ENCODE measurements at regions not wholly inside any gene's neighbourhood (a gene's known extent, or its start where the extent isn't known, plus 50 kb on each side); places are given as distances from the start of the nearest gene placed in this dataset.
"Not testable (repeated sequence)": the region's sequence is repeated elsewhere in the genome, so short reads cannot be mapped to it uniquely, and the experiment has no call there.

DNA sequence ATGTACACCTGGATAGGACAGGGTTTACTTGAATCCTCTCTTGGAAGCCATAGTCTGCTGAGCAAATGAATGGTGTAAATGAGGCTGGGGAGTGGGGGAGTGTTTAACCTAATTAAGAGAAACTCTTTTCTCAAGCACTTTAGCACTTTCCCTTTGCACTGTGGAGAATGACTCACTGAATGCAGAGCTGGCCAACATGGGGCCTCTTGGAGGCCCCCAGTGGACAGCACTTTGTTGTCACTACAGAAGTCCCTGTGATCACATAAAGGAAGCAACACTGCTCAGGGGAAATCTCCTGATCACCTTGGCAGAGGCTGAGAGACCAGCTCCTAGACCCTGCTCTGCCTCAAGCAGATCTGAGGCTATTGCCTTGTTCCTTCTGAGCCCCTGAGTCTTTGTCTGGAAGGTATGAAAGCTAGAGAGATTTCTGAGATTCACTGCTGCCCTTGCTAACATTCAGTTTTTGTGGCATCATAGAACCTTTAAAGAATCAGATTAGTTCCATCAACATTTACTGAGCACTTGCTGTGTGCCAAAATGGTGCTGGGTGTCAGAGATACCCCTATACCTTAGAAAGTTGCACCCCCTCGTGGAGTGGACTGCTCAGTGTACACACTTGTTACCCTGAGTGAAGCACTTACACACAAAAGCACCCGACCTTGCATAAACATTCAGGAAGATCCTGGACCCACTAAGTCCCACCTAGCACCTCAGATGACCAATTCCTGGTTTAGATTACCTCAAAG is 230.1 kb upstream of the CCL2 start:
- ChIA-PET POLR2A (ENCODE audit: low non-redundant PET) (no interaction called here), CTCF (no interaction called here)
- no peak for DNase-seq (ENCODE audit: low spot score)
- no peak overlapping the region for H3K27ac ChIP-seq
- TF ChIP-seq, protein P1, sequence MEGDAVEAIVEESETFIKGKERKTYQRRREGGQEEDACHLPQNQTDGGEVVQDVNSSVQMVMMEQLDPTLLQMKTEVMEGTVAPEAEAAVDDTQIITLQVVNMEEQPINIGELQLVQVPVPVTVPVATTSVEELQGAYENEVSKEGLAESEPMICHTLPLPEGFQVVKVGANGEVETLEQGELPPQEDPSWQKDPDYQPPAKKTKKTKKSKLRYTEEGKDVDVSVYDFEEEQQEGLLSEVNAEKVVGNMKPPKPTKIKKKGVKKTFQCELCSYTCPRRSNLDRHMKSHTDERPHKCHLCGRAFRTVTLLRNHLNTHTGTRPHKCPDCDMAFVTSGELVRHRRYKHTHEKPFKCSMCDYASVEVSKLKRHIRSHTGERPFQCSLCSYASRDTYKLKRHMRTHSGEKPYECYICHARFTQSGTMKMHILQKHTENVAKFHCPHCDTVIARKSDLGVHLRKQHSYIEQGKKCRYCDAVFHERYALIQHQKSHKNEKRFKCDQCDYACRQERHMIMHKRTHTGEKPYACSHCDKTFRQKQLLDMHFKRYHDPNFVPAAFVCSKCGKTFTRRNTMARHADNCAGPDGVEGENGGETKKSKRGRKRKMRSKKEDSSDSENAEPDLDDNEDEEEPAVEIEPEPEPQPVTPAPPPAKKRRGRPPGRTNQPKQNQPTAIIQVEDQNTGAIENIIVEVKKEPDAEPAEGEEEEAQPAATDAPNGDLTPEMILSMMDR (conservative IDR thresholded peaks at IDR 0.05; ENCODE audit: low read depth), result no peak

DNA sequence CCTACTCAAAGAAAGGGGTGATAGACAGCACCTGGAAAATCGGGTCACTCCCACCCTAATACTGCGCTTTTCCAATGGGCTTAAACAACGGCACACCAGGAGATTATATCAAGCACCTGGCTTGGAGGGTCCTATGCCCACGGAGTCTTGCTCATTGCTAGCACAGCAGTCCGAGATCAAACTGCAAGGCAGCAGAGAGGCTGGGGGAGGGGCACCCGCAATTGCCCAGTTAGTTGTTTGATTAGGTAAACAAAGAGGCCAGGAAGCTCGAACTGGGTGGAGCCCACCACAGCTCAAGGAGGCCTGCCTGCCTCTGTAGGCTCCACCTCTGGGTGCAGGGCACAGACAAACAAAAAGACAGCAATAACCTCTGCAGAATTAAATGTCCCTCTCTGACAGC is 224.5 kb upstream of the CCL2 start:
- CTCF ChIA-PET, result interaction anchor here (0.7 kb wide), 1 partner anchor 320 kb away, joined by 4 read pairs; no protein-coding TSS in a partner anchor
- DNase-seq (ENCODE audit: low spot score); POLR2A ChIA-PET (ENCODE audit: low non-redundant PET); H3K27ac ChIP-seq: not testable (repeated sequence)

DNA sequence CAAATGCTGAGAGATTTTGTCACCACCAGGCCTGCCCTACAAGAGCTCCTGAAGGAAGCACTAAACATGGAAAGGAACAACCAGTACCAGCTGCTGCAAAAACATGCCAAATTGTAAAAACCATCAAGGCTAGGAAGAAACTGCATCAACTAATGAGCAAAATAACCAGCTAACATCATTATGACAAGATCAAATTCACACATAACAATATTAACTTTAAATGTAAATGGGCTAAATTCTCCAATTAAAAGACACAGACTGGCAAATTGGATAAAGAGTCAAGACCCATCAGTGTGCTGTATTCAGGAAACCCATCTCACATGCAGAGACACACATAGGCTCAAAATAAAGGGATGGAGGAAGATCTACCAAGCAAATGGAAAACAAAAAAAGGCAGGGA is 222.8 kb upstream of the CCL2 start:
- CTCF ChIA-PET; POLR2A ChIA-PET (ENCODE audit: low non-redundant PET); H3K27ac ChIP-seq; DNase-seq (ENCODE audit: low spot score): not testable (repeated sequence)

DNA sequence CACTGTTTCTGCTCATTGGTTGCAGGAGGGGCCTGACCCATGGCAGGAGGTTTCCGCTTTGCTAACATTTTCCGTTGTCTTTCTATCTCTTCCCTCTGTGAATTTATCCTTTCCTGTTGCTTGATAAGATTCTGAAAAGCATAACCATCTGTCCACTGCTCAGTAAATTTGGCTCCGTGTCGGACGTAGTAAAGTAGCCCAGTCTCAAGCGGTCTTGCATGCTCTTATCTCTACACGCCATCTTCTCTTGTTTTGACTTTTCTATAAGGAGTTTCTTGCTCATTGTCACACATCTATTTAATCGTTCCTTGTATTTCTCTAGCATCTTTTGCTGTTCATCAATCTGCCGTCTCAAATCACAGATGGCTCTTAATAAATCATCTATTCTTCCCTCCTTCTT is 216.3 kb upstream of the CCL2 start:
- H3K27ac ChIP-seq; CTCF ChIA-PET; DNase-seq (ENCODE audit: low spot score); POLR2A ChIA-PET (ENCODE audit: low non-redundant PET): not testable (repeated sequence)

DNA sequence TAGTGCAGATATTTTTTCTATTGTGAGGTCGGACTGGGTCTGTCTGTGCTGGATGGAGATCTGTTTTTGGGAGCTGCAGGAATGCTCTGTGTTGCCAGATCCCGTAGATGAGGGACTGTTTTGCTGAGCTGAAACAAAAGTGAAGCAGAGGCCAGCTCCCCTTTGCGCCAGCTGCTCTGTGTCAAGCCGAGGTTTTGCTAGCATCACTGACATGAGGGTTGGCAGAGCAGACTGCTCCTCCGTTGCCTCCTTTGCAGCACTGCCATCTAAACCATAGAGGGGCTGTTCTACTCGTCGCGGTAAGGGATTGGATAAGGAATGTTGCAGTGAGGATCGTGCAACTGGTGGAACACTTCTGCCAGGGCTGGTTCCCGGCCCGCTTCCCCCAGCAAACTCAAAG is 215.9 kb upstream of the CCL2 start:
- CTCF ChIA-PET; DNase-seq (ENCODE audit: low spot score); POLR2A ChIA-PET (ENCODE audit: low non-redundant PET); H3K27ac ChIP-seq: not testable (repeated sequence)

DNA sequence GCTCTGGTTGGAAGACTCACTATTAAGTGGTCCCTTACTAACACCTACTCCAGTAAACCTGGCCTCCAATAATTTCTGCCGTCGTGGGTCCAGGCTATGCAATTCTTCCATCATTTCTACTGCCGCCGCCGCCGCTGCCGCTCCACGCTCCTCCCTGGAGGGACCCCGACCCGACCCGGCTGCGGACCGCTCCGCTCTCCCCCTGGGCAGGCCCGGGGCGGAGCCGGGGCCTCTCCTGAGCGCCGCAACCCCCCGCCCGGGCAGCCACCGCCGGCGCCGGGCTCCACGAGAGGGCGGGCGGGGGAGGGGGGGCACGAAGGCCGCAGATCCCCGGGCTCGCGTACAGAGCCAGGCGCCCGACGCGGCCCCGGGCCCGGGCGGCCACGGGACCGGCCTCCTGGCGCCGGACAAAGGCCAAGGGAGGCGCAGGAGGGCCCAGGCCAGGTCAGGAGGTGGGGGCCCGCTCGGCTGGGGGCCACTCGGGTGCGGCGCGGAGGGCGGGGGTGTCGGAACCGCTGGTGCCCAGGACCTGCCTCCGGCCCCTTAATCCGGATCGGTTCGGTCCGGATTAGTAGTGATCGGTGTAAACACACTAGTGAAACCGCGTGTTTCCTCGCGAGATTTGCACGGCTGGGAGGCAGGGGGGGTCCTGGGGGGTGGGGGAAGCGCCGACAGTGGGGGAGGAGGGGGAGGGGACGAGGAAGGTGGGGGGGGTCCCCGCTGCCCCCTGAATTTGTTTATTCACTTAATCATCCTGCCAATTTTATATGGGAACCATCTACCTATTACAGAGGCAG is 215.1 kb upstream of the CCL2 start:
- H3K27ac ChIP-seq; DNase-seq (ENCODE audit: low spot score); CTCF ChIA-PET; POLR2A ChIA-PET (ENCODE audit: low non-redundant PET): not testable (repeated sequence)

DNA sequence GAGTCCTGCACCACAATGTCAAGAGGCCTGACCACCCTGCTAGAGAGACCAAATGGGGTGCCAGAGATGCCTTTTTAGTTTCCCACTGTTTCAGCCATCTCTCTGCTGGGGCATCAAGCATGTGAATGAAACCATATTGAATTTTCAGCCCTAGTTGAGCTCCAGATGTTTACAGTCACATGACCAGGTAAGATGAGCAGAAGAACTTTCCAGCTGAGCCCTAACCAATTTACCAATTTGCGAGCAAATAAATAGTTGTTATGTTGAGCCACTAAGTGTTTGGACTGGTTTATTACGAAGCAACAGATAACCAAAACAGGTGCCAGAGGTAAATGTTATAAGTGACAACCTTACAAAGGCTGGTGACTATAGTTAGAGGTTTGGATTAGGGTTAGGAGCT is 209.1 kb upstream of the CCL2 start:
- TF ChIP-seq, protein P1 (conservative IDR thresholded peaks at IDR 0.05; ENCODE audit: low read depth), result no peak
- ChIA-PET CTCF (interaction anchor here (0.7 kb wide), 1 partner anchor 47 kb away, joined by 3 read pairs; no protein-coding TSS in a partner anchor), POLR2A (ENCODE audit: low non-redundant PET) (no interaction called here)
- DNase-seq (ENCODE audit: low spot score), result no peak
- no peak overlapping the region for H3K27ac ChIP-seq

DNA sequence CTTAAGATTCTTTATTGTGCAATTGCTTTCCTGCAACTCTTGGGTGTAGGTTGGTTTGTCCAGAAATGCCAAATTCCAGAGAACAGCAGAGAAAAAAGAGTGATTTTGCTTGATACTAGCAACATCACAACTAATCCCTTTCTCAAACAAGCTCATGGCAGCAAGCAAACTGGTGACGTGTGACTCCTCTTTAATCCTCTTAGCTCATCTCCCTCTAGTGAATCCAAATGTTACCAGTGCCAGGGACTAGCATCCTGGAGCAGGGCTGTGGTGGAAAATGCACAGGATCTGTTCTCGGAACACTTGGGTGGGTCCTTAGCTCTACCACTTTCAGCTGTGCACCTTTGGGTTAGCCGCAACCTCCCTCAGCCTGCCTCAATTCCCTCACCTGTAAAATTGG is 204.0 kb upstream of the CCL2 start:
- CTCF ChIA-PET, result no interaction called here
- TF ChIP-seq, protein P1 (conservative IDR thresholded peaks at IDR 0.05; ENCODE audit: low read depth), result no peak
- no peak overlapping the region for H3K27ac ChIP-seq
- POLR2A ChIA-PET (ENCODE audit: low non-redundant PET), result no interaction called here
- no peak for DNase-seq (ENCODE audit: low spot score)

DNA sequence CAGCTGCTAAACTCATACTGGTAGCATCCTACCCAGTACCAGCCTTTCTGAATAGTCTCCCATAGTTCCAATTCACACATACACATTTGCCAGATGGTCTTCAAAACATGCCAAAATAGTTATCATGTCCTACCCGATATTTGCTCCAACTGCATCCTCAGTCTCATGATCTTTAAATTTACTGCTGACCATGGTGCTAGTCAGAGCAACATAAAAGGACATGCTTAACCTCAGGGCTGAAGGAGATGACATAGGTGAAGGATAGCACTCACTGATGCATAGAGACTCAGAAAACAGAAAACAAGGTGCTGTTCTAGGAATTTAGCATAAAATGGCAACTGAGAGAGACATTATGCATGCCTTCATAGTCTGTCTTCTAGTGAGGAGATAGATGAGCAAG is 200.6 kb upstream of the CCL2 start:
- DNase-seq (ENCODE audit: low spot score), result no peak

More for the DNA sequence above, 200.6 kb upstream of the CCL2 start:
- TF ChIP-seq, protein P1 (conservative IDR thresholded peaks at IDR 0.05; ENCODE audit: low read depth), result no peak
- H3K27ac ChIP-seq, result no peak overlapping the region
- ChIA-PET CTCF (no interaction called here), POLR2A (ENCODE audit: low non-redundant PET) (no interaction called here)
